ENCODE measurements at regions not wholly inside any gene's neighbourhood (a gene's known extent, or its start where the extent isn't known, plus 50 kb on each side); places are given as distances from the start of the nearest gene placed in this dataset.

GRCh38 chr6:21349834-21350233 is 243.7 kb upstream of the SOX4 start:
- DNase-seq (ENCODE audit: low spot score in 2 of 2) (no peak), ATAC-seq (no peak)
- H3K9me3 Mint-ChIP-seq = peaks cover 2% of the 10 kb centered on the region
- no peak overlapping the region for H3K4me3 Mint-ChIP-seq
- no peaks in the 10 kb centered on the region for H3K4me1 Mint-ChIP-seq
- H3K36me3 Mint-ChIP-seq = no peaks in the 10 kb centered on the region
- H3K27ac Mint-ChIP-seq = no peak overlapping the region

GRCh38 chr6:21350926-21351325 is 242.6 kb upstream of the SOX4 start:
- ATAC-seq = no peak
- no peaks in the 10 kb centered on the region for H3K36me3 Mint-ChIP-seq
- peaks cover 2% of the 10 kb centered on the region for H3K9me3 Mint-ChIP-seq
- no peak overlapping the region for H3K27ac Mint-ChIP-seq
- H3K4me3 Mint-ChIP-seq = no peak overlapping the region
- H3K4me1 Mint-ChIP-seq = no peaks in the 10 kb centered on the region
- DNase-seq (ENCODE audit: low spot score in 2 of 2) = no peak

DNA sequence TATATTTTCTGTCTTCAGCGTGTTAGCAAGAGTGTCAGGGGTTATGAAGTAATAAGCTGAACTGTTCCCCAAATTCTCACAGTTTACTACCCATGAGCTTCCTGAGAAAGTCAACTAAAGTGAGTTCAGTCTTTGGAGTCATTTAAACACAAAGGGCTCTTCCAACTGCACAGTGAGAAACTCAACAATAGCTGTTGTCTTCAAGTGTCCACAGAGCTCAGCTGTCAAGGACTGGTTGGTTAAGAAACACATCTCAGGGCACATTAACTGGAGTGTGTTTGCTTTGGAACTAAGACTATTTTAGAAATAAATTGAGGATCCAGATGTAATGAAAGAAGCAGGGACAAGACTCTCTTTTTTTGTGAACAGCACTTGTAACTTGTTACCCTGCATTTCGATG is 241.4 kb upstream of the SOX4 start:
- Mint-ChIP-seq H3K9me3 (no peaks in the 10 kb centered on the region), H3K4me1 (no peaks in the 10 kb centered on the region), H3K27ac (no peak overlapping the region), H3K4me3 (no peak overlapping the region), H3K36me3 (no peaks in the 10 kb centered on the region)
- DNase-seq (ENCODE audit: low spot score in 2 of 2) (no peak), ATAC-seq (no peak)

DNA sequence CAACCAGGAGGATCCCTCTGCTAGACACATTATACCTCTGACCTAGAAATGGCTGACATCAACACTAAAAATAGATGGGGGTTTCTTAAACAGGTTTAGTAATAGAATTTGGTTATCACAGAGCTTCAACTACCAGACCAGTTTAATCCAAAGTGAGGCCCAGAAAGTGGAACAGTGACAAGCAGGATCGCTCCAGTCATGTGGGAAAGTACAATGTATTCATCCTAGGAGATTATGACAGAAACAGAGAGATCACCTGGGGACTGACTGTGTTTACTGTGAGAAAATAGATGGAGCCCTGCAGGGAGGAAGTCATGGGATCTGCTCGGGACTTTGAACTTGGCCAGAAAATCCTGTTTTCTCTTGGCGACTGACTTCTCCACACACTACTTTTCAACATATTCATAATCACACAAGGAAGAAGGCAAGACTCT is 238.7 kb upstream of the SOX4 start:
- ATAC-seq = no peak
- DNase-seq (ENCODE audit: low spot score in 2 of 2) = no peak
- H3K4me1 Mint-ChIP-seq = no peaks in the 10 kb centered on the region
- no peak overlapping the region for H3K4me3 Mint-ChIP-seq
- no peak overlapping the region for H3K27ac Mint-ChIP-seq
- H3K36me3 Mint-ChIP-seq = no peaks in the 10 kb centered on the region
- no peaks in the 10 kb centered on the region for H3K9me3 Mint-ChIP-seq

DNA sequence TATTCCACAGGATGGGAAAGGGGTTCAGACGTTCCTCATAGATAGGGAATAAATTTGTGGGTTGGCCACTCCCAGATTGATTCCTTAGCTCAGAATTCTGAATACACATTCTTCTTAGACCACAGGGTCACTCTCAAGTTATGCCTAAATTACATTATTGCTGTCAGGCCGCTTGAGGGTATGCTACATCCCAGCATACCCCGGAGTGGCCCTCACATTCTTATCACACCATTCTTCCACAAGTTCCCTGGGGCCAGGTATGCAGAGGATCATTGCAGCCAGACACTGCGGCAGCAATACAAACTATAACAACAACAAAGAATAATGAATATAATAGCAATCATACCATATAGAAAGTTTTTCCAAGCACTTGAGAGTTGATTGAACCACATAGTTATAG is 237.9 kb upstream of the SOX4 start:
- H3K9me3 Mint-ChIP-seq = no peaks in the 10 kb centered on the region
- H3K4me3 Mint-ChIP-seq = no peak overlapping the region
- ATAC-seq (no peak), DNase-seq (ENCODE audit: low spot score in 2 of 2) (no peak)
- H3K36me3 Mint-ChIP-seq = no peaks in the 10 kb centered on the region
- no peaks in the 10 kb centered on the region for H3K4me1 Mint-ChIP-seq
- H3K27ac Mint-ChIP-seq = no peak overlapping the region

DNA sequence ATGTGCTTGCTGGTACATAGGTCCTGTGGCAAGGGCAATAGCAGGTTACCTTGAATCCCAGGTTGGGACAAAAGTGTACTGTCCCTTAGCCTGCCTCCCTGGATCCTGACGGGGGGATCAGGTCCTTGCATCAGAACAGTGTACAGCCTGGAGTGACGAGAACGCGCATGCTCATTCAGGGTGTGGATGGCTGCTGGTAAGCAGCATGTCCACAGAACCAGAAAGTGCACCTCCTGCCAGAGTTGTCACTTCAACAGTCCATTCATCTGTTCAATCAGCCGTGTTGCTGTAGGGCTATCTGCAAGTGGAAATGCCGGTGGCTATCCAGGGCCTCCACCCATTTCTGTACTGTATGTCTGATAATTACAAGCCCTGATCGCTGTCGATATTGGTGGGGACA is 236.3 kb upstream of the SOX4 start:
- no peak overlapping the region for H3K27ac Mint-ChIP-seq
- H3K4me3 Mint-ChIP-seq = no peak overlapping the region
- no peaks in the 10 kb centered on the region for H3K36me3 Mint-ChIP-seq
- H3K4me1 Mint-ChIP-seq = no peaks in the 10 kb centered on the region
- H3K9me3 Mint-ChIP-seq = no peaks in the 10 kb centered on the region
- DNase-seq (ENCODE audit: low spot score in 2 of 2) (no peak), ATAC-seq (peak; percentile 20)

- Mint-ChIP-seq H3K9me3 (no peaks in the 10 kb centered on the region), H3K4me3 (no peak overlapping the region), H3K27ac (no peak overlapping the region), H3K4me1 (no peaks in the 10 kb centered on the region), H3K36me3 (no peaks in the 10 kb centered on the region)
- ATAC-seq (no peak), DNase-seq (ENCODE audit: low spot score in 2 of 2) (no peak)
Measured at GRCh38 chr6:21359926-21360325, 233.6 kb upstream of the SOX4 start.

DNA sequence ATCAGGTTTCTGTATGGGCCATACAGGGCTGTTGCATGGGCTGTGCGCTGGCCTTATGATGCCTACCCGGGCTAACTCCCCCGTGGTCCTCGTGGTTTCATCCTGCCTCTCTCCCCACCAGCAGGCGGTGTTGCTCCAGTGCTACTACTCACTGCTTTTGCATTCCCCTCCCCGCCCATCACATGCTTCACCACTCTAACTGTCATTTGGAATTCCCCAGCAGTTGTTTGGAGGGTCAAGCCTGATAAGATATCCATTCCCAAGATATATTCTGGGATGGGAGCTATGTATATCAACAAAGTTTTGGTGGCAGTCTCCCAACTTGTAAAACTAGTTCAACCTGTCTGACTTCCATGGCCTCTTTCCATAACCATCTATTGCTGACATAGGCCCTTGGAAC is 233.2 kb upstream of the SOX4 start:
- no peak overlapping the region for H3K4me3 Mint-ChIP-seq
- H3K36me3 Mint-ChIP-seq = no peaks in the 10 kb centered on the region
- H3K9me3 Mint-ChIP-seq = no peaks in the 10 kb centered on the region
- ATAC-seq = peak; percentile 16
- no peak overlapping the region for H3K27ac Mint-ChIP-seq
- no peak for DNase-seq (ENCODE audit: low spot score in 2 of 2)
- no peaks in the 10 kb centered on the region for H3K4me1 Mint-ChIP-seq

GRCh38 chr6:21367148-21367547 is 226.4 kb upstream of the SOX4 start:
- DNase-seq (ENCODE audit: low spot score in 2 of 2) (no peak), ATAC-seq (no peak)
- H3K27ac Mint-ChIP-seq = no peak overlapping the region
- no peaks in the 10 kb centered on the region for H3K4me1 Mint-ChIP-seq
- no peaks in the 10 kb centered on the region for H3K36me3 Mint-ChIP-seq
- no peaks in the 10 kb centered on the region for H3K9me3 Mint-ChIP-seq
- no peak overlapping the region for H3K4me3 Mint-ChIP-seq

- DNase-seq (ENCODE audit: low spot score in 2 of 2) (no peak), ATAC-seq (no peak)
- Mint-ChIP-seq H3K4me1 (no peaks in the 10 kb centered on the region), H3K27ac (no peak overlapping the region), H3K36me3 (no peaks in the 10 kb centered on the region), H3K4me3 (no peak overlapping the region), H3K9me3 (no peaks in the 10 kb centered on the region)
Measured at GRCh38 chr6:21367649-21368154, 225.8 kb upstream of the SOX4 start.

- no peak overlapping the region for H3K27ac Mint-ChIP-seq
- no peaks in the 10 kb centered on the region for H3K36me3 Mint-ChIP-seq
- DNase-seq (ENCODE audit: low spot score in 2 of 2) (no peak), ATAC-seq (no peak)
- H3K4me1 Mint-ChIP-seq = no peaks in the 10 kb centered on the region
- H3K9me3 Mint-ChIP-seq = no peaks in the 10 kb centered on the region
- H3K4me3 Mint-ChIP-seq = no peak overlapping the region
Measured at GRCh38 chr6:21371061-21371460, 222.5 kb upstream of the SOX4 start.

GRCh38 chr6:21371676-21372171 is 221.8 kb upstream of the SOX4 start:
- H3K4me1 Mint-ChIP-seq = no peaks in the 10 kb centered on the region
- ATAC-seq = no peak
- no peak overlapping the region for H3K4me3 Mint-ChIP-seq
- DNase-seq (ENCODE audit: low spot score in 2 of 2) = no peak
- no peaks in the 10 kb centered on the region for H3K9me3 Mint-ChIP-seq
- no peaks in the 10 kb centered on the region for H3K36me3 Mint-ChIP-seq
- H3K27ac Mint-ChIP-seq = no peak overlapping the region

GRCh38 chr6:21375151-21376116 is 218.1 kb upstream of the SOX4 start:
- DNase-seq (ENCODE audit: low spot score in 2 of 2) = no peak
- Mint-ChIP-seq H3K27ac (no peak overlapping the region), H3K36me3 (no peaks in the 10 kb centered on the region), H3K9me3 (no peaks in the 10 kb centered on the region), H3K4me1 (no peaks in the 10 kb centered on the region), H3K4me3 (no peak overlapping the region)
- ATAC-seq = no peak

DNA sequence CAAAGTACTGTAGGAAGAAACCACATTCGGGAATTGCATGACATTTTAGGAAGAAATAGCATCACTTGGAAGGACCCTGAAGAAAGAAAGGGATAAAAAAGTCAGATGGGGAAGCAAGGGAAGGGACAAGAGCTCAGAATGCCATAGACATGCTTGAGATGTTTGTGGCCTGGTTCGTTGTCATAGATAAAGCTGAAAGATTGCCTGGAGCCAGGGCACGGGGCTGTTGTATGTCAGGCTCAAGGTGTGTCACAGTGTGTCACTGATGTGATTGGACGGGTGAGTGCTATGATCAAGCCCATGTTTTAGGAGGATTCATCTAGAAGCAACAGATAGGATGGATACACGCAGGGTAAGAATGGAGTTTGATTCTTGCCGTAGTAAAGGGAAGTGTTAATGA is 216.2 kb upstream of the SOX4 start:
- ATAC-seq (no peak), DNase-seq (ENCODE audit: low spot score in 2 of 2) (no peak)
- H3K27ac Mint-ChIP-seq = no peak overlapping the region
- no peaks in the 10 kb centered on the region for H3K36me3 Mint-ChIP-seq
- H3K4me1 Mint-ChIP-seq = no peaks in the 10 kb centered on the region
- H3K4me3 Mint-ChIP-seq = no peak overlapping the region
- H3K9me3 Mint-ChIP-seq = no peaks in the 10 kb centered on the region

- Mint-ChIP-seq H3K27ac (no peak overlapping the region), H3K36me3 (no peaks in the 10 kb centered on the region), H3K9me3 (no peaks in the 10 kb centered on the region), H3K4me1 (no peaks in the 10 kb centered on the region), H3K4me3 (no peak overlapping the region)
- ATAC-seq (no peak), DNase-seq (ENCODE audit: low spot score in 2 of 2) (no peak)
Measured at GRCh38 chr6:21381331-21381963, 212.1 kb upstream of the SOX4 start.
